Ovary (tissue), 3 donors: ENCODE measurements at regions not wholly inside any gene's neighbourhood (a gene's known extent, or its start where the extent isn't known, plus 50 kb on each side); places are given as distances from the start of the nearest gene placed in this dataset.

ENCODE experiments used
- EP300 ChIP-seq: sonication (generic); formaldehyde crosslinking; IDR thresholded peaks from one replicate; pipeline ENCODE4 v1.6.1; 2017; ENCODE audit warnings: antibody characterized with exemption
- TF ChIP-seq, protein P1 (sequence below), 3 donors: fragments of 450-650 bp in 2 of 3; fragments of 200-600 bp in 1 of 3; IDR thresholded peaks; one replicate each; pipeline versions ENCODE4 v1.5.1 to v1.8.0; 2016 to 2022; ENCODE audit warnings: antibody characterized with exemption in 3 of 3, mild to moderate bottlenecking in 1 of 3
- donor health status: DM: no; HTN: no; CAD: no.

DNA sequence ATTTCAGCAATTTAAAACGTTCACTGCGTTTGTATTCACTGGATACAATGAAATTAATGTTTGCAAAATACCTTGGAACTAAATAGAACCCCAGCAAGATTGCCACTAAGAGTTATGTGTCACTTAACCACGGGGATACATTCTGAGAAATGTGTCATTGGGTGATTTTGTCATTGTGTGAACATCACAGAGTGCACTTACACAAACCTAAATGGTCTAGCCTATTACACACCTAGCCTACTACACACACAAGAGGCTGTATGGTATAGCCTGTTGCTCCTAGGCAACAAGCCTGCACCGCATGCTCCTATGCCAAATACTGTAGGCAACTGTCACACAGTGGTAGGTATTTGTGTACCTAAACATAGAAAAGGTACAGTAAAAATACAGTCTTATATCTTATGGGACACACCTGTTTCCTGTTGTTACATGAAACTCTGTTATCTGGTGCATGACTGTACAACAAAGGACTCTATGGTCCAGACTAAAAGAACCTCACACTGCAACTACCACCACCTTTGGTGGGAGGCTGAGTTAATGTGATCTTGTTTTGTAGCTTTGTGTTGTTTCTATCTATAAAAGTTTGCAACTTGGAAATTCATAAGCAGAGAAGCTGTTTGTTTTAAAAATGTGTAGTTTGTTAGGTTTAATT is 92.2 kb upstream of the NTRK3 start:
- TF ChIP-seq, protein P1, sequence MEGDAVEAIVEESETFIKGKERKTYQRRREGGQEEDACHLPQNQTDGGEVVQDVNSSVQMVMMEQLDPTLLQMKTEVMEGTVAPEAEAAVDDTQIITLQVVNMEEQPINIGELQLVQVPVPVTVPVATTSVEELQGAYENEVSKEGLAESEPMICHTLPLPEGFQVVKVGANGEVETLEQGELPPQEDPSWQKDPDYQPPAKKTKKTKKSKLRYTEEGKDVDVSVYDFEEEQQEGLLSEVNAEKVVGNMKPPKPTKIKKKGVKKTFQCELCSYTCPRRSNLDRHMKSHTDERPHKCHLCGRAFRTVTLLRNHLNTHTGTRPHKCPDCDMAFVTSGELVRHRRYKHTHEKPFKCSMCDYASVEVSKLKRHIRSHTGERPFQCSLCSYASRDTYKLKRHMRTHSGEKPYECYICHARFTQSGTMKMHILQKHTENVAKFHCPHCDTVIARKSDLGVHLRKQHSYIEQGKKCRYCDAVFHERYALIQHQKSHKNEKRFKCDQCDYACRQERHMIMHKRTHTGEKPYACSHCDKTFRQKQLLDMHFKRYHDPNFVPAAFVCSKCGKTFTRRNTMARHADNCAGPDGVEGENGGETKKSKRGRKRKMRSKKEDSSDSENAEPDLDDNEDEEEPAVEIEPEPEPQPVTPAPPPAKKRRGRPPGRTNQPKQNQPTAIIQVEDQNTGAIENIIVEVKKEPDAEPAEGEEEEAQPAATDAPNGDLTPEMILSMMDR (IDR thresholded peaks at IDR 0.05) = no peak
- no peak for TF ChIP-seq EP300
